ENCODE measurements at regions not wholly inside any gene's neighbourhood (a gene's known extent, or its start where the extent isn't known, plus 50 kb on each side); places are given as distances from the start of the nearest gene placed in this dataset.

DNA sequence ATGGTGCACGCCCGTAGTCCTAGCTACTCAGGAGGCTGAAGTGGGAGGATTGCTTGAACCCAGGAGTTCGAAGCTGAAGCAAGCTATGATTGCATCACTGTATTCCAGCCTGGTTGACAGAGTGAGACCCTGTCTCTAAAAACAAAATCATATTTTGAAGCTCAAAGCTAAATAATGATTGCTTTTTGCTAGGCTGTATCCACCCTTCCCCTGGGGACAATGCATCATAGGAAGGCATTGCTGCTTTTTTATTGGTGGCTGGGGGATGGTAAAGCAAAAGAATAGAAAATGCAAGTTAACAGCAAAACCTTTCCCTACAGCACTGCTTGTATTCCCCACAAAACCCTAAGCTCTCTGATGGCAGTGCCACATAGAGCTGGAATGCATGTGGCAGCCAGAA is 107.5 kb upstream of the WAC start:
- H3K9ac ChIP-seq (replicated peaks; ENCODE audit: extremely low read depth, insufficient read depth, low read length): no peak overlapping the region
- no peak overlapping the region for H3K4me2 ChIP-seq (ENCODE audit: insufficient read depth, low read length)
- H3K9me3 ChIP-seq (replicated peaks; ENCODE audit: control insufficient read depth, insufficient read depth, low read length): no peaks in the 10 kb centered on the region
- no peak for TF ChIP-seq MYC (IDR thresholded peaks at IDR 0.05; ENCODE audit: low read depth, low read length)
- TF ChIP-seq POLR2A (IDR thresholded peaks at IDR 0.05; ENCODE audit: low read depth, low read length): no peak
- no peak for TF ChIP-seq GATA2 (IDR thresholded peaks at IDR 0.05; ENCODE audit: insufficient read depth, insufficient read length, low read depth, low read length)
- no peak for TF ChIP-seq POLR2AphosphoS5 (IDR thresholded peaks at IDR 0.05; ENCODE audit: insufficient read depth, low read depth, low read length)
- no peak for TF ChIP-seq FOS (IDR thresholded peaks at IDR 0.05; ENCODE audit: borderline replicate concordance, insufficient read depth, low read length)
- TF ChIP-seq EZH2 (IDR thresholded peaks at IDR 0.05; ENCODE audit: borderline replicate concordance, low read depth, low read length, severe bottlenecking): no peak
- TF ChIP-seq, protein P1, sequence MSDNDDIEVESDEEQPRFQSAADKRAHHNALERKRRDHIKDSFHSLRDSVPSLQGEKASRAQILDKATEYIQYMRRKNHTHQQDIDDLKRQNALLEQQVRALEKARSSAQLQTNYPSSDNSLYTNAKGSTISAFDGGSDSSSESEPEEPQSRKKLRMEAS (IDR thresholded peaks at IDR 0.05; ENCODE audit: insufficient read depth, insufficient read length): no peak
- TF ChIP-seq, protein P2, sequence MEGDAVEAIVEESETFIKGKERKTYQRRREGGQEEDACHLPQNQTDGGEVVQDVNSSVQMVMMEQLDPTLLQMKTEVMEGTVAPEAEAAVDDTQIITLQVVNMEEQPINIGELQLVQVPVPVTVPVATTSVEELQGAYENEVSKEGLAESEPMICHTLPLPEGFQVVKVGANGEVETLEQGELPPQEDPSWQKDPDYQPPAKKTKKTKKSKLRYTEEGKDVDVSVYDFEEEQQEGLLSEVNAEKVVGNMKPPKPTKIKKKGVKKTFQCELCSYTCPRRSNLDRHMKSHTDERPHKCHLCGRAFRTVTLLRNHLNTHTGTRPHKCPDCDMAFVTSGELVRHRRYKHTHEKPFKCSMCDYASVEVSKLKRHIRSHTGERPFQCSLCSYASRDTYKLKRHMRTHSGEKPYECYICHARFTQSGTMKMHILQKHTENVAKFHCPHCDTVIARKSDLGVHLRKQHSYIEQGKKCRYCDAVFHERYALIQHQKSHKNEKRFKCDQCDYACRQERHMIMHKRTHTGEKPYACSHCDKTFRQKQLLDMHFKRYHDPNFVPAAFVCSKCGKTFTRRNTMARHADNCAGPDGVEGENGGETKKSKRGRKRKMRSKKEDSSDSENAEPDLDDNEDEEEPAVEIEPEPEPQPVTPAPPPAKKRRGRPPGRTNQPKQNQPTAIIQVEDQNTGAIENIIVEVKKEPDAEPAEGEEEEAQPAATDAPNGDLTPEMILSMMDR (IDR thresholded peaks at IDR 0.05; ENCODE audit: extremely low read depth in 1 of 2, insufficient read depth in 1 of 2, low read depth in 1 of 2, low read length in 2 of 2): no peak
- TF ChIP-seq JUN (IDR thresholded peaks at IDR 0.05; ENCODE audit: borderline replicate concordance, insufficient read depth, insufficient read length, low read depth): no peak
- FAIRE-seq (no peak), DNase-seq (ENCODE audit: low read depth, low spot score) (no peak)
- no peaks in the 10 kb centered on the region for H3K36me3 ChIP-seq (ENCODE audit: control insufficient read depth in 2 of 2, extremely low read depth in 1 of 2, insufficient read depth in 2 of 2, low read length in 2 of 2)
- H3K9me1 ChIP-seq (replicated peaks; ENCODE audit: control insufficient read depth, extremely low read depth, insufficient read depth, low read length): no peaks in the 10 kb centered on the region
- no TSS peak for BruUV-seq (replicated peaks)
- ChIA-PET POLR2A (no interaction called here), CTCF (interaction anchor here (1.1 kb wide), 1 partner anchor 11 kb away, joined by 3 read pairs; no protein-coding TSS in a partner anchor)
- no peaks in the 10 kb centered on the region for H3K79me2 ChIP-seq (ENCODE audit: control insufficient read depth, insufficient read depth, low read length)
- peaks cover 1 to 8% of the 10 kb centered on the region in 2 experiments for H3K27me3 ChIP-seq (ENCODE audit: control insufficient read depth in 2 of 2, insufficient read depth in 2 of 2, low read length in 2 of 2)
- H3K4me1 ChIP-seq (ENCODE audit: control insufficient read depth, extremely low read depth, insufficient read depth, low read length): no peaks in the 10 kb centered on the region
- intact Hi-C loops (cut with micrococcal nuclease) (no loop called here), dilution Hi-C loops (cut with MboI; ENCODE audit: extremely low pct_ligation_motif_present, low sequenced_read_pairs) (no loop called here)
- no peak overlapping the region for H2AFZ ChIP-seq (ENCODE audit: low read depth, low read length)
- H3K4me3 ChIP-seq (replicated peaks in 1 of 3; ENCODE audit: insufficient read depth in 1 of 3, low read depth in 1 of 3, low read length in 3 of 3): no peak overlapping the region
- no peak overlapping the region for H3K27ac ChIP-seq (ENCODE audit: insufficient read depth, low read depth, low read length)
- no peaks in the 10 kb centered on the region for H4K20me1 ChIP-seq (replicated peaks; ENCODE audit: control insufficient read depth, extremely low read depth, insufficient read depth, low read length)
